Epithelial cell of esophagus (primary cell): ENCODE measurements at regions not wholly inside any gene's neighbourhood (a gene's known extent, or its start where the extent isn't known, plus 50 kb on each side); places are given as distances from the start of the nearest gene placed in this dataset.
A peak's percentile ranks its signal among the peaks of the same experiment; 100 is the strongest.

ENCODE experiments used
- DNase-seq: peaks from one replicate; pipeline ENCODE4 v3.0.0; 2010; ENCODE audit warnings: low read depth
- H3K4me3 ChIP-seq: 2 replicates; pipeline ENCODE4 v1.5.1; 2011; ENCODE audit warnings: mild to moderate bottlenecking, low read length, control low read depth
- CTCF ChIP-seq: IDR thresholded peaks from 2 replicates; pipeline ENCODE4 v1.5.1; 2011; ENCODE audit warnings: low read depth, mild to moderate bottlenecking, low read length, control low read depth, inconsistent platforms; ENCODE audit not compliant: insufficient read depth; ENCODE audit errors: missing control alignments

GRCh38 chrX:77160301-77160700 is 286.9 kb upstream of the FGF16 start:
- TF ChIP-seq CTCF, result no peak
- no peak overlapping the region for H3K4me3 ChIP-seq
- DNase-seq, result peak; percentile 0

- no peak overlapping the region for H3K4me3 ChIP-seq
- TF ChIP-seq CTCF, result no peak
- no peak for DNase-seq
Measured at GRCh38 chrX:77162777-77163176, 284.4 kb upstream of the FGF16 start.

GRCh38 chrX:77167993-77168392 is 279.2 kb upstream of the FGF16 start:
- no peak overlapping the region for H3K4me3 ChIP-seq
- peak; percentile 2 for DNase-seq
- no peak for TF ChIP-seq CTCF

GRCh38 chrX:77174680-77175519 is 272.3 kb upstream of the FGF16 start:
- TF ChIP-seq CTCF, result no peak
- no peak overlapping the region for H3K4me3 ChIP-seq
- peak; percentile 0 for DNase-seq

GRCh38 chrX:77200663-77201062 is 246.5 kb upstream of the FGF16 start:
- no peak for DNase-seq
- TF ChIP-seq CTCF, result no peak
- no peak overlapping the region for H3K4me3 ChIP-seq

- no peak for DNase-seq
- no peak for TF ChIP-seq CTCF
- no peak overlapping the region for H3K4me3 ChIP-seq
Measured at GRCh38 chrX:77223046-77223445, 224.1 kb upstream of the FGF16 start.

GRCh38 chrX:77264490-77264889 is 182.7 kb upstream of the FGF16 start:
- no peak for DNase-seq
- H3K4me3 ChIP-seq, result no peak overlapping the region
- no peak for TF ChIP-seq CTCF
